ENCODE measurements at regions not wholly inside any gene's neighbourhood (a gene's known extent, or its start where the extent isn't known, plus 50 kb on each side); places are given as distances from the start of the nearest gene placed in this dataset.

DNA sequence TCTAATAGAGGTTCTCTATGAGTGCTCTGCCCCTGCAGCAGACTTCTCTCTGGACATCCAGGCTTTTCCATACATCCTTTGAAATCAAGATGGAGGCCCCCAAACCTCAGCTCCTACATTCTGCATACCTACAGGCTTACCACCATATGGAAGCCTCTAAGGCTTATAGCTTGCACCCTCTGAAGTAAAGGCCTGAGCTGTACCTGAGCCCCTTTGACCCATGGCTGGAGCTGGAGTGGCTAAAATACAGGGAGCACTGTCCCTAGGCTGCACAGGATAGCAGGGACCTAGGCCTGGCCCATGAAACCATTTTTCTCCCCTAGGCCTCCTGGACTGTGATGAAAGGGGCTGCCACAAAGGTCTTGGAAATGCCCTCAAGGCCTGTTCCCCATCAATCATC lies 1086.1 kb upstream of the MIR17HG start:
- TF ChIP-seq, protein P1, sequence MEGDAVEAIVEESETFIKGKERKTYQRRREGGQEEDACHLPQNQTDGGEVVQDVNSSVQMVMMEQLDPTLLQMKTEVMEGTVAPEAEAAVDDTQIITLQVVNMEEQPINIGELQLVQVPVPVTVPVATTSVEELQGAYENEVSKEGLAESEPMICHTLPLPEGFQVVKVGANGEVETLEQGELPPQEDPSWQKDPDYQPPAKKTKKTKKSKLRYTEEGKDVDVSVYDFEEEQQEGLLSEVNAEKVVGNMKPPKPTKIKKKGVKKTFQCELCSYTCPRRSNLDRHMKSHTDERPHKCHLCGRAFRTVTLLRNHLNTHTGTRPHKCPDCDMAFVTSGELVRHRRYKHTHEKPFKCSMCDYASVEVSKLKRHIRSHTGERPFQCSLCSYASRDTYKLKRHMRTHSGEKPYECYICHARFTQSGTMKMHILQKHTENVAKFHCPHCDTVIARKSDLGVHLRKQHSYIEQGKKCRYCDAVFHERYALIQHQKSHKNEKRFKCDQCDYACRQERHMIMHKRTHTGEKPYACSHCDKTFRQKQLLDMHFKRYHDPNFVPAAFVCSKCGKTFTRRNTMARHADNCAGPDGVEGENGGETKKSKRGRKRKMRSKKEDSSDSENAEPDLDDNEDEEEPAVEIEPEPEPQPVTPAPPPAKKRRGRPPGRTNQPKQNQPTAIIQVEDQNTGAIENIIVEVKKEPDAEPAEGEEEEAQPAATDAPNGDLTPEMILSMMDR (IDR thresholded peaks at IDR 0.05): no peak
- TF ChIP-seq POLR2AphosphoS5 (IDR thresholded peaks at IDR 0.05) (no peak), POLR2A (IDR thresholded peaks at IDR 0.05) (no peak)

Measured in prostate gland (tissue), 2 donors.